Panc1 (cell line): ENCODE measurements at regions not wholly inside any gene's neighbourhood (a gene's known extent, or its start where the extent isn't known, plus 50 kb on each side); places are given as distances from the start of the nearest gene placed in this dataset.

Source experiments
- ATAC-seq: fragments of 200-7000 bp; cut with Tn5 transposase; 2 replicates; pipeline ENCODE4 v1.9.1; 2020; ENCODE audit warnings: mild to moderate bottlenecking, moderate library complexity
- BruUV-seq: library from RNA; stranded (reverse); fragments of 400-500 nt; replicated peaks from 2 replicates; lab custom pipeline; 2021; lab: Mats Ljungman, UMichigan
- CTCF ChIA-PET: fragments of 300-600 bp; sonication (Branson Sonifier 250); formaldehyde crosslinking; loops from one replicate; lab custom pipeline; 2022; ENCODE audit warnings: antibody characterized with exemption; lab: Charles Lee
- POLR2A ChIA-PET: fragments of 300-600 bp; sonication (Branson Sonifier 250); formaldehyde crosslinking; loops from one replicate; lab custom pipeline; 2022; ENCODE audit warnings: antibody characterized with exemption; lab: Charles Lee
- DNase-seq: peaks from one replicate; pipeline ENCODE4 v3.0.0-alpha.2; 2010; ENCODE audit warnings: low read depth, low spot score
- H3K27ac ChIP-seq: 2 replicates; pipeline ENCODE4 v1.5.1; 2011; ENCODE audit warnings: mild to moderate bottlenecking, low read length, inconsistent platforms
- H3K27me3 ChIP-seq: fragments of 200-500 bp; sonication (Bioruptor generic); 2 replicates; pipeline ENCODE4 v1.6.0; 2014; ENCODE audit warnings: low read length, inconsistent platforms; ENCODE audit not compliant: control insufficient read depth, insufficient read depth
- H3K36me3 ChIP-seq: fragments of 200-500 bp; sonication (Bioruptor generic); 2 replicates; pipeline ENCODE4 v1.5.1; 2014; ENCODE audit warnings: inconsistent platforms, mild to moderate bottlenecking, low read length, moderate library complexity; ENCODE audit not compliant: control insufficient read depth, insufficient read depth
- H3K4me1 ChIP-seq: 2 replicates; pipeline ENCODE4 v1.5.1; 2011; ENCODE audit warnings: inconsistent platforms, mild to moderate bottlenecking, low read length, moderate library complexity; ENCODE audit not compliant: control insufficient read depth, insufficient read depth
- H3K4me3 ChIP-seq, 2 experiments: 2 replicates each; pipeline ENCODE4 v1.5.1; 2011 to 2012; ENCODE audit warnings: low read depth in 2 of 2, low read length in 2 of 2, mild to moderate bottlenecking in 2 of 2, inconsistent platforms in 1 of 2, moderate library complexity in 1 of 2
- H3K9me3 ChIP-seq: fragments of 200-500 bp; sonication (Bioruptor generic); 2 replicates; pipeline ENCODE4 v1.5.1; 2014; ENCODE audit warnings: low read depth, mild to moderate bottlenecking, inconsistent platforms, low read length, moderate library complexity; ENCODE audit not compliant: control insufficient read depth, insufficient read depth
- POLR2AphosphoS5 ChIP-seq: IDR thresholded peaks from 2 replicates; pipeline ENCODE4 v1.6.1; 2012; ENCODE audit warnings: mild to moderate bottlenecking, low read depth, low read length, moderate library complexity
- SIN3A ChIP-seq: IDR thresholded peaks from 2 replicates; pipeline ENCODE4 v1.6.1; 2012; ENCODE audit warnings: low read depth, mild to moderate bottlenecking, low read length, moderate library complexity, borderline replicate concordance; ENCODE audit not compliant: insufficient read depth
- TCF7L2 ChIP-seq: IDR thresholded peaks from 2 replicates; pipeline ENCODE4 v1.6.1; 2011; ENCODE audit warnings: mild to moderate bottlenecking, low read depth, low read length, inconsistent platforms
- in situ Hi-C: cut with HindIII; loops from 2 replicates; pipeline ENCODE4 v1.10.0; 2016; ENCODE audit warnings: low sequenced_read_pairs, low pct_unique_long_range_greater_than_20kb
- intact Hi-C: fragments of 100-400 bp; cut with micrococcal nuclease; formaldehyde crosslinking; loops from one replicate; pipeline ENCODE4 v1.10.0; 2022; ENCODE audit not compliant: unreplicated experiment
- TF ChIP-seq, protein P1 (sequence below), 2 experiments: IDR thresholded peaks; 2 replicates each; pipeline ENCODE4 v1.6.1; 2011 to 2012; ENCODE audit warnings: low read depth in 2 of 2, control low read depth in 1 of 2, low read length in 1 of 2, mild to moderate bottlenecking in 1 of 2, moderate library complexity in 1 of 2; ENCODE audit not compliant: insufficient read depth in 1 of 2
- TF ChIP-seq, protein P2 (sequence below): fragments of 450-650 bp; IDR thresholded peaks from 2 replicates; pipeline ENCODE4 v1.5.1; 2017; ENCODE audit warnings: mild to moderate bottlenecking

DNA sequence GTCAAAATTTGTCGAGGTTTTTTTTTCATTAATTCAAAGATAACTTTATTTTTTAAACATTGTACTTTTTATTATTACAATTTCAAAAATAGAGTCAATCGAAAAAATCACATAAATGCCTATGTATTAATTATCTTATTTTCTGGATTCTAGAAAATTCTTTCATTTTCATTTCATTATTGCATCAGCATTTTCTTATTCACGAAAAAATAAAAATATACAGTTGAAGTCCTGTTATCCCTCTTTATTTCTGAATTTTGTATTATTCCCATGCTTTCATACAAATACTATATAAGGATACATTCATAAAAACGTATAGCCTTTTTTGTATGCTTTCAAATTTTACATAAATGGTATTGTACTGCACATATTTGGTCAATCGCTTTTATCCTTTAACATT is 681.0 kb upstream of the USP24 start:
- no TSS peak for BruUV-seq
- DNase-seq (no peak), ATAC-seq (no peak)
- H3K4me3 ChIP-seq: no peak overlapping the region
- POLR2A ChIA-PET: no interaction called here
- H3K4me1 ChIP-seq: no peaks in the 10 kb centered on the region
- no peak overlapping the region for H3K27ac ChIP-seq
- H3K27me3 ChIP-seq: no peaks in the 10 kb centered on the region
- no peaks in the 10 kb centered on the region for H3K9me3 ChIP-seq
- intact Hi-C loops: no loop called here
- in situ Hi-C loops: no loop called here
- H3K36me3 ChIP-seq: no peaks in the 10 kb centered on the region
- CTCF ChIA-PET: no interaction called here
- no peak for TF ChIP-seq SIN3A

DNA sequence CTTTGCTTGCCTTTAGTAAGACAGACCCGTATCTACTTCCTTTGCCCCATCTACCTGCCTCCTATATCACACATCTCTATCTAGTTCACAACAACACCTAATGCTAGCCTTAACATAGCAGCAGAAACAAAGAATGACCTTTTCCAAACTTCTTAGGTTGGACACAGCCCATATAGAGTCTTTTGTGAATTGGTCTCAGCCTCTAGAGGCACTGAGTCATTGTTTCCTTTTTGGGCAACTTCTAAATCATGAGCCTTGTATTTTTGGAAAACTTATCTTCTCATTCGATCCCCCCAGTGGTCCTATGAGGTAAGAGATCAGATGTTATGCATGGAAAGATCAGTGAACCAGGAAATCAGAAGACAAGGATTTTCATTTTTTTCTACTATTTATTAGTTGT is 679.4 kb upstream of the USP24 start:
- H3K36me3 ChIP-seq: no peaks in the 10 kb centered on the region
- no peaks in the 10 kb centered on the region for H3K9me3 ChIP-seq
- H3K27ac ChIP-seq: no peak overlapping the region
- CTCF ChIA-PET: no interaction called here
- POLR2A ChIA-PET: no interaction called here
- intact Hi-C loops: no loop called here
- DNase-seq (no peak), ATAC-seq (no peak)
- BruUV-seq: no TSS peak
- H3K27me3 ChIP-seq: no peaks in the 10 kb centered on the region
- TF ChIP-seq TCF7L2 (no peak), POLR2AphosphoS5 (no peak), SIN3A (no peak)
- TF ChIP-seq, protein P1, sequence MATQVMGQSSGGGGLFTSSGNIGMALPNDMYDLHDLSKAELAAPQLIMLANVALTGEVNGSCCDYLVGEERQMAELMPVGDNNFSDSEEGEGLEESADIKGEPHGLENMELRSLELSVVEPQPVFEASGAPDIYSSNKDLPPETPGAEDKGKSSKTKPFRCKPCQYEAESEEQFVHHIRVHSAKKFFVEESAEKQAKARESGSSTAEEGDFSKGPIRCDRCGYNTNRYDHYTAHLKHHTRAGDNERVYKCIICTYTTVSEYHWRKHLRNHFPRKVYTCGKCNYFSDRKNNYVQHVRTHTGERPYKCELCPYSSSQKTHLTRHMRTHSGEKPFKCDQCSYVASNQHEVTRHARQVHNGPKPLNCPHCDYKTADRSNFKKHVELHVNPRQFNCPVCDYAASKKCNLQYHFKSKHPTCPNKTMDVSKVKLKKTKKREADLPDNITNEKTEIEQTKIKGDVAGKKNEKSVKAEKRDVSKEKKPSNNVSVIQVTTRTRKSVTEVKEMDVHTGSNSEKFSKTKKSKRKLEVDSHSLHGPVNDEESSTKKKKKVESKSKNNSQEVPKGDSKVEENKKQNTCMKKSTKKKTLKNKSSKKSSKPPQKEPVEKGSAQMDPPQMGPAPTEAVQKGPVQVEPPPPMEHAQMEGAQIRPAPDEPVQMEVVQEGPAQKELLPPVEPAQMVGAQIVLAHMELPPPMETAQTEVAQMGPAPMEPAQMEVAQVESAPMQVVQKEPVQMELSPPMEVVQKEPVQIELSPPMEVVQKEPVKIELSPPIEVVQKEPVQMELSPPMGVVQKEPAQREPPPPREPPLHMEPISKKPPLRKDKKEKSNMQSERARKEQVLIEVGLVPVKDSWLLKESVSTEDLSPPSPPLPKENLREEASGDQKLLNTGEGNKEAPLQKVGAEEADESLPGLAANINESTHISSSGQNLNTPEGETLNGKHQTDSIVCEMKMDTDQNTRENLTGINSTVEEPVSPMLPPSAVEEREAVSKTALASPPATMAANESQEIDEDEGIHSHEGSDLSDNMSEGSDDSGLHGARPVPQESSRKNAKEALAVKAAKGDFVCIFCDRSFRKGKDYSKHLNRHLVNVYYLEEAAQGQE (IDR thresholded peaks at IDR 0.05; ENCODE audit: insufficient read depth in 1 of 2, low read depth in 2 of 2, low read length in 1 of 2): no peak
- TF ChIP-seq, protein P2, sequence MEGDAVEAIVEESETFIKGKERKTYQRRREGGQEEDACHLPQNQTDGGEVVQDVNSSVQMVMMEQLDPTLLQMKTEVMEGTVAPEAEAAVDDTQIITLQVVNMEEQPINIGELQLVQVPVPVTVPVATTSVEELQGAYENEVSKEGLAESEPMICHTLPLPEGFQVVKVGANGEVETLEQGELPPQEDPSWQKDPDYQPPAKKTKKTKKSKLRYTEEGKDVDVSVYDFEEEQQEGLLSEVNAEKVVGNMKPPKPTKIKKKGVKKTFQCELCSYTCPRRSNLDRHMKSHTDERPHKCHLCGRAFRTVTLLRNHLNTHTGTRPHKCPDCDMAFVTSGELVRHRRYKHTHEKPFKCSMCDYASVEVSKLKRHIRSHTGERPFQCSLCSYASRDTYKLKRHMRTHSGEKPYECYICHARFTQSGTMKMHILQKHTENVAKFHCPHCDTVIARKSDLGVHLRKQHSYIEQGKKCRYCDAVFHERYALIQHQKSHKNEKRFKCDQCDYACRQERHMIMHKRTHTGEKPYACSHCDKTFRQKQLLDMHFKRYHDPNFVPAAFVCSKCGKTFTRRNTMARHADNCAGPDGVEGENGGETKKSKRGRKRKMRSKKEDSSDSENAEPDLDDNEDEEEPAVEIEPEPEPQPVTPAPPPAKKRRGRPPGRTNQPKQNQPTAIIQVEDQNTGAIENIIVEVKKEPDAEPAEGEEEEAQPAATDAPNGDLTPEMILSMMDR: no peak
- no peak overlapping the region for H3K4me3 ChIP-seq
- in situ Hi-C loops: no loop called here
- H3K4me1 ChIP-seq: no peaks in the 10 kb centered on the region

DNA sequence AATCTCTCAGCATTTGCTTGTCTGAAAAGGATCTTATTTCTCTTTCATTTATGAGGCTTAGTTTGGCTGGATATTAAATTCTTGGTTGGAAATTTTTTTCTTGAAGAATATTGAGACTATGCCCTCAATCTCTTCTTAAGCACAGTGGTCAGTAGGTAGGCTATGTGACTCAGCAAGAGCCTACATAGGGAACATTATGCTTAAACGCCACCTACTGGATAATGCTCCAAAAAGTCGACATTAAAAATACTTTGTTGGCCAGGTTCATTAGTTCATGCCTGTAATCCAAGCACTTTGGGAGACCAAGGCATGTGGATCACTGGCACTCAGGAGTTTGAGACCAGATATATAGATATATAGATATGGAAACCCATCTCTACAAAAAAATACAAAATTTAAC is 678.0 kb upstream of the USP24 start:
- CTCF ChIA-PET: no interaction called here
- no TSS peak for BruUV-seq
- no peak overlapping the region for H3K27ac ChIP-seq

More for the DNA sequence above, 678.0 kb upstream of the USP24 start:
- Histone ChIP-seq H3K4me1 (no peaks in the 10 kb centered on the region), H3K27me3 (no peaks in the 10 kb centered on the region), H3K9me3 (no peaks in the 10 kb centered on the region), H3K36me3 (no peaks in the 10 kb centered on the region), H3K4me3 (no peak overlapping the region)
- DNase-seq: no peak
- no peak; the same call in 1 of the 2 replicates for ATAC-seq
- intact Hi-C loops (no loop called here), in situ Hi-C loops (no loop called here)
- TF ChIP-seq SIN3A (no peak), TCF7L2 (no peak), POLR2AphosphoS5 (no peak)
- TF ChIP-seq, protein P2: peak; percentile 38
- POLR2A ChIA-PET: no interaction called here
